Immature natural killer cell (primary cell): ENCODE measurements at regions not wholly inside any gene's neighbourhood (a gene's known extent, or its start where the extent isn't known, plus 50 kb on each side); places are given as distances from the start of the nearest gene placed in this dataset.

Experiments
- DNase-seq, 3 donors: peaks; one replicate each; pipeline ENCODE4 v3.0.0; 2022; ENCODE audit warnings: mixed read lengths in 1 of 3
- H3K27ac Mint-ChIP-seq, 6 donors: one replicate each; pipeline ENCODE4 v1.8.0; 2020; ENCODE audit warnings: mixed read lengths in 6 of 6, mild to moderate bottlenecking in 5 of 6, inconsistent platforms in 4 of 6, moderate library complexity in 3 of 6
- H3K27me3 Mint-ChIP-seq, 3 donors: one replicate each; pipeline ENCODE4 v1.8.0; 2020 to 2021; ENCODE audit warnings: low read depth in 3 of 3, mild to moderate bottlenecking in 3 of 3, mixed read lengths in 3 of 3, moderate library complexity in 3 of 3, inconsistent platforms in 1 of 3
- H3K36me3 Mint-ChIP-seq, 3 donors: one replicate each; pipeline ENCODE4 v1.8.0; 2020; ENCODE audit warnings: mixed read lengths in 3 of 3, inconsistent platforms in 2 of 3, mild to moderate bottlenecking in 2 of 3
- H3K4me1 Mint-ChIP-seq, 2 donors: one replicate each; pipeline ENCODE4 v1.8.0; 2020; ENCODE audit warnings: inconsistent platforms in 2 of 2, mild to moderate bottlenecking in 2 of 2, mixed read lengths in 2 of 2, moderate library complexity in 1 of 2
- H3K4me3 Mint-ChIP-seq, 5 donors: one replicate each; pipeline ENCODE4 v1.8.0; 2020; ENCODE audit warnings: mild to moderate bottlenecking in 5 of 5, mixed read lengths in 5 of 5, inconsistent platforms in 3 of 5, moderate library complexity in 3 of 5
- H3K9me3 Mint-ChIP-seq, 6 donors: one replicate each; pipeline ENCODE4 v1.8.0; 2020; ENCODE audit warnings: mild to moderate bottlenecking in 6 of 6, mixed read lengths in 6 of 6, inconsistent platforms in 4 of 6, moderate library complexity in 3 of 6

- no peak for DNase-seq
- H3K36me3 Mint-ChIP-seq, result no peaks in the 10 kb centered on the region
- H3K9me3 Mint-ChIP-seq, result peaks cover 0 to 4% (median 0%) of the 10 kb centered on the region in 6 donors
- H3K27me3 Mint-ChIP-seq, result peaks cover 8 to 22% (median 20%) of the 10 kb centered on the region in 3 donors
- no peak overlapping the region for H3K4me3 Mint-ChIP-seq
- H3K4me1 Mint-ChIP-seq, result peaks cover 19 to 23% of the 10 kb centered on the region in 2 donors
- no peak overlapping the region for H3K27ac Mint-ChIP-seq
Observed at GRCh38 chr3:72175296-72175858, 390.4 kb upstream of the PROK2 start.

- Mint-ChIP-seq H3K36me3 (no peaks in the 10 kb centered on the region), H3K27ac (no peak overlapping the region), H3K4me3 (no peak overlapping the region), H3K4me1 (peaks cover 19 to 23% of the 10 kb centered on the region in 2 donors), H3K9me3 (peaks cover 0 to 4% (median 0%) of the 10 kb centered on the region in 6 donors), H3K27me3 (peaks cover 8 to 22% (median 20%) of the 10 kb centered on the region in 3 donors)
- no peak for DNase-seq
Observed at GRCh38 chr3:72174890-72175289, 389.9 kb upstream of the PROK2 start.

- H3K27me3 Mint-ChIP-seq, result peaks cover 8 to 21% (median 20%) of the 10 kb centered on the region in 3 donors
- H3K36me3 Mint-ChIP-seq, result no peaks in the 10 kb centered on the region
- no peak overlapping the region for H3K4me3 Mint-ChIP-seq
- H3K27ac Mint-ChIP-seq, result no peak overlapping the region
- H3K4me1 Mint-ChIP-seq, result peaks cover 19 to 23% of the 10 kb centered on the region in 2 donors
- H3K9me3 Mint-ChIP-seq, result peaks cover 0 to 4% (median 0%) of the 10 kb centered on the region in 6 donors
- DNase-seq, result no peak
Observed at GRCh38 chr3:72174040-72174439, 389.1 kb upstream of the PROK2 start.

GRCh38 chr3:72171946-72172345, 387.0 kb upstream of the PROK2 start:
- peaks cover 9 to 10% of the 10 kb centered on the region in 2 donors for H3K4me1 Mint-ChIP-seq
- H3K36me3 Mint-ChIP-seq, result no peaks in the 10 kb centered on the region
- no peak overlapping the region for H3K4me3 Mint-ChIP-seq
- DNase-seq, result no peak
- peaks cover 9 to 19% (median 16%) of the 10 kb centered on the region in 3 donors for H3K27me3 Mint-ChIP-seq
- no peak overlapping the region for H3K27ac Mint-ChIP-seq
- peaks cover 0 to 4% (median 0%) of the 10 kb centered on the region in 6 donors for H3K9me3 Mint-ChIP-seq

- peaks cover 4 to 5% of the 10 kb centered on the region in 2 donors for H3K4me1 Mint-ChIP-seq
- peaks cover 0 to 4% (median 0%) of the 10 kb centered on the region in 6 donors for H3K9me3 Mint-ChIP-seq
- peaks cover 9 to 16% (median 11%) of the 10 kb centered on the region in 3 donors for H3K27me3 Mint-ChIP-seq
- H3K36me3 Mint-ChIP-seq, result no peaks in the 10 kb centered on the region
- no peak overlapping the region for H3K27ac Mint-ChIP-seq
- no peak overlapping the region for H3K4me3 Mint-ChIP-seq
- no peak for DNase-seq
Observed at GRCh38 chr3:72171463-72171881, 386.5 kb upstream of the PROK2 start.

GRCh38 chr3:72169561-72170472, 384.9 kb upstream of the PROK2 start:
- H3K36me3 Mint-ChIP-seq, result no peaks in the 10 kb centered on the region
- no peak overlapping the region for H3K27ac Mint-ChIP-seq

GRCh38 chr3:72169120-72169519, 384.2 kb upstream of the PROK2 start:
- Mint-ChIP-seq H3K36me3 (no peaks in the 10 kb centered on the region), H3K4me3 (no peak overlapping the region), H3K27me3 (peaks cover 0 to 2% (median 1%) of the 10 kb centered on the region in 3 donors), H3K4me1 (no peaks in the 10 kb centered on the region), H3K27ac (no peak overlapping the region), H3K9me3 (no peaks in the 10 kb centered on the region)
- DNase-seq, result no peak

More at GRCh38 chr3:72169561-72170472, 384.9 kb upstream of the PROK2 start:
- DNase-seq, result no peak
- Mint-ChIP-seq H3K4me1 (no peaks in the 10 kb centered on the region), H3K9me3 (no peaks in the 10 kb centered on the region), H3K27me3 (peaks cover 0 to 3% (median 1%) of the 10 kb centered on the region in 3 donors), H3K4me3 (no peak overlapping the region)

GRCh38 chr3:72165808-72166207, 380.9 kb upstream of the PROK2 start:
- no peaks in the 10 kb centered on the region for H3K9me3 Mint-ChIP-seq
- no peaks in the 10 kb centered on the region for H3K36me3 Mint-ChIP-seq
- DNase-seq, result no peak
- H3K27me3 Mint-ChIP-seq, result peaks cover 1 to 4% (median 2%) of the 10 kb centered on the region in 3 donors
- no peak overlapping the region for H3K27ac Mint-ChIP-seq
- H3K4me1 Mint-ChIP-seq, result peaks cover 0 to 1% of the 10 kb centered on the region in 2 donors
- H3K4me3 Mint-ChIP-seq, result no peak overlapping the region

GRCh38 chr3:72165317-72165716, 380.4 kb upstream of the PROK2 start:
- H3K27ac Mint-ChIP-seq, result no peak overlapping the region
- H3K4me1 Mint-ChIP-seq, result peaks cover 0 to 1% of the 10 kb centered on the region in 2 donors
- H3K27me3 Mint-ChIP-seq, result peaks cover 1 to 4% (median 2%) of the 10 kb centered on the region in 3 donors
- no peak for DNase-seq
- no peak overlapping the region for H3K4me3 Mint-ChIP-seq
- H3K36me3 Mint-ChIP-seq, result no peaks in the 10 kb centered on the region
- H3K9me3 Mint-ChIP-seq, result no peaks in the 10 kb centered on the region

- no peak for DNase-seq
- no peaks in the 10 kb centered on the region for H3K36me3 Mint-ChIP-seq
- peaks cover 1 to 4% (median 2%) of the 10 kb centered on the region in 3 donors for H3K27me3 Mint-ChIP-seq
- H3K4me1 Mint-ChIP-seq, result peaks cover 0 to 1% of the 10 kb centered on the region in 2 donors
- no peak overlapping the region for H3K27ac Mint-ChIP-seq
- H3K9me3 Mint-ChIP-seq, result no peaks in the 10 kb centered on the region
- H3K4me3 Mint-ChIP-seq, result no peak overlapping the region
Observed at GRCh38 chr3:72164635-72164978, 379.7 kb upstream of the PROK2 start.

- no peaks in the 10 kb centered on the region for H3K36me3 Mint-ChIP-seq
- H3K27ac Mint-ChIP-seq, result no peak overlapping the region
- no peaks in the 10 kb centered on the region for H3K9me3 Mint-ChIP-seq
- H3K4me1 Mint-ChIP-seq, result peaks cover 0 to 1% of the 10 kb centered on the region in 2 donors
- DNase-seq, result no peak
- H3K27me3 Mint-ChIP-seq, result peaks cover 1 to 4% (median 2%) of the 10 kb centered on the region in 3 donors
- H3K4me3 Mint-ChIP-seq, result no peak overlapping the region
Observed at GRCh38 chr3:72163809-72164634, 379.1 kb upstream of the PROK2 start.

GRCh38 chr3:72162649-72163184, 377.8 kb upstream of the PROK2 start:
- Mint-ChIP-seq H3K4me3 (no peak overlapping the region), H3K27me3 (peaks cover 1 to 4% (median 2%) of the 10 kb centered on the region in 3 donors), H3K4me1 (peaks cover 0 to 1% of the 10 kb centered on the region in 2 donors), H3K27ac (no peak overlapping the region), H3K9me3 (no peaks in the 10 kb centered on the region), H3K36me3 (no peaks in the 10 kb centered on the region)
- DNase-seq, result no peak

- Mint-ChIP-seq H3K27ac (no peak overlapping the region), H3K4me1 (peaks cover 0 to 1% of the 10 kb centered on the region in 2 donors), H3K36me3 (no peaks in the 10 kb centered on the region), H3K9me3 (no peaks in the 10 kb centered on the region), H3K27me3 (peaks cover under 1 to 4% (median 2%) of the 10 kb centered on the region in 3 donors), H3K4me3 (no peak overlapping the region)
- no peak for DNase-seq
Observed at GRCh38 chr3:72161881-72162595, 377.1 kb upstream of the PROK2 start.
